ENCODE measurements at regions not wholly inside any gene's neighbourhood (a gene's known extent, or its start where the extent isn't known, plus 50 kb on each side); places are given as distances from the start of the nearest gene placed in this dataset.
A peak's percentile ranks its signal among the peaks of the same experiment; 100 is the strongest.
"Not testable (repeated sequence)": the region's sequence is repeated elsewhere in the genome, so short reads cannot be mapped to it uniquely, and the experiment has no call there.

DNA sequence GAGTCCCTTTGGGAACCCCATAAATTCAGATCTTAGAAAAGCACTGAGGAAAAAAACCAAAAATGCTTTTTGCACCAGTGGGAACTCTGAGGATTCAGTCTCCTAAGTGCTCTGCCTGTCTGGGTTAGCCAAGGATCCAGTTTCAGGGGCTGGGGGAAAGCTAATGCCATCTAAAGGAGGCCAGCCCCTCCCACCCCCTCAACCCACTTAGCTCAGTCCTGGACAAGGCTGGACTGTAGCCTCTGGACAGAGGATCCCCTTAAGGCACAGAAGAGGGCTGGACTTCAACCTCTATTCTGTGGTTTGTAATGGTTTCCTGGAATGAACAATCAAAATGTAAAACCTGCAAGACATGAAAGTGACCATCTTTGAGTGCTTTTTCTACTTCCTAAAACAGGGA, 356.1 kb upstream of the ZFHX3 start:
- intact Hi-C loops (cut with DNase I), result no loop called here
- H3K9me3 ChIP-seq, result no peaks in the 10 kb centered on the region
- no peaks in the 10 kb centered on the region for H3K36me3 ChIP-seq
- no peak for DNase-seq (ENCODE audit: extremely low spot score in 2 of 2)
- H3K4me3 ChIP-seq, result no peak overlapping the region
- H3K4me1 ChIP-seq, result no peaks in the 10 kb centered on the region
- no peak overlapping the region for H3K27ac ChIP-seq
- no peaks in the 10 kb centered on the region for H3K27me3 ChIP-seq
- TF ChIP-seq POLR2A (IDR thresholded peaks at IDR 0.05) (no peak), POLR2AphosphoS5 (IDR thresholded peaks at IDR 0.05; ENCODE audit: insufficient read depth in 1 of 2, low read depth in 1 of 2) (no peak)
- TF ChIP-seq, protein P1, sequence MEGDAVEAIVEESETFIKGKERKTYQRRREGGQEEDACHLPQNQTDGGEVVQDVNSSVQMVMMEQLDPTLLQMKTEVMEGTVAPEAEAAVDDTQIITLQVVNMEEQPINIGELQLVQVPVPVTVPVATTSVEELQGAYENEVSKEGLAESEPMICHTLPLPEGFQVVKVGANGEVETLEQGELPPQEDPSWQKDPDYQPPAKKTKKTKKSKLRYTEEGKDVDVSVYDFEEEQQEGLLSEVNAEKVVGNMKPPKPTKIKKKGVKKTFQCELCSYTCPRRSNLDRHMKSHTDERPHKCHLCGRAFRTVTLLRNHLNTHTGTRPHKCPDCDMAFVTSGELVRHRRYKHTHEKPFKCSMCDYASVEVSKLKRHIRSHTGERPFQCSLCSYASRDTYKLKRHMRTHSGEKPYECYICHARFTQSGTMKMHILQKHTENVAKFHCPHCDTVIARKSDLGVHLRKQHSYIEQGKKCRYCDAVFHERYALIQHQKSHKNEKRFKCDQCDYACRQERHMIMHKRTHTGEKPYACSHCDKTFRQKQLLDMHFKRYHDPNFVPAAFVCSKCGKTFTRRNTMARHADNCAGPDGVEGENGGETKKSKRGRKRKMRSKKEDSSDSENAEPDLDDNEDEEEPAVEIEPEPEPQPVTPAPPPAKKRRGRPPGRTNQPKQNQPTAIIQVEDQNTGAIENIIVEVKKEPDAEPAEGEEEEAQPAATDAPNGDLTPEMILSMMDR (IDR thresholded peaks at IDR 0.05), result no peak

DNA sequence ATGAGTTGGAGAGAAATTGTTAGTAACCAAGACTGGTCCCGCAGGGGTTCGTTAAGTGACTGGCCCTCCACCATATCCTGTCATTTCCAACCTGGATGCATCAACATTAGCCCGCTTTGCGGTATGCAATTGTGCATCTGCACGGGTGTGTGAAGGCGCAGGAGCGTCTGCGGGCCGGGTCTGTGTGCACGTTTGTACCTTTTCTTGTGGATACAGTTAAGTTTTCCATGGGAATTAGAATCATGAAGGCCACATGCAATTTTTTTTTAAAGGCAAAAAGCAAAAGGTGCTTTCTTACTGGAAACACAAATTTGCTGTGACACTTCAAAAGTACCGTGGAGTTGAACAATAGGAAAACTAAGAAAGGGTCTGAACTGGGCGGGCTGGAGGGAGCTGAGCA, 355.4 kb upstream of the ZFHX3 start:
- H3K27ac ChIP-seq, result no peak overlapping the region
- intact Hi-C loops (cut with DNase I), result no loop called here
- H3K27me3 ChIP-seq, result no peaks in the 10 kb centered on the region
- no peaks in the 10 kb centered on the region for H3K36me3 ChIP-seq
- no peaks in the 10 kb centered on the region for H3K4me1 ChIP-seq
- TF ChIP-seq POLR2AphosphoS5 (IDR thresholded peaks at IDR 0.05; ENCODE audit: insufficient read depth in 1 of 2, low read depth in 1 of 2), result no peak
- H3K4me3 ChIP-seq, result no peak overlapping the region
- no peak for DNase-seq (ENCODE audit: extremely low spot score in 2 of 2)
- no peaks in the 10 kb centered on the region for H3K9me3 ChIP-seq

DNA sequence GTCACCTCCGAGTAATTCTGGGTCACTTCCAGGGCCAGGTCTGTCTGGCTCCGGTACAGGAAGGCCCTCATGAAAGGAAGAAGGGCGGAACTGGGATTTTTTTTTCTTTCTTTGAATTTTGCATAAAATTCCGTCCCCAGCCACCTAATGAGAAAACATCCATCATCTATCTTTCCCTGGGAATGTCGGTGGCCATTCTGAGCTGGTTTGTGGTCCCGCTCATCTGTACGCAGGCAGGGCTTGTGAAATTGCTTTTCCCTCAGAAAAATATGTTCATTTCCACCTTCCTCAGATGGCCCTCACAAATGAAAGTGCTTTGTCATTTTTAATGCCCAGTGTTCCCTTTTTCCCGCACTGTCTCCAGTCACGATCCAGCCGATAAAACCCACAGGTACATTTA, 353.0 kb upstream of the ZFHX3 start:
- TF ChIP-seq POLR2A (IDR thresholded peaks at IDR 0.05) (no peak), POLR2AphosphoS5 (IDR thresholded peaks at IDR 0.05; ENCODE audit: insufficient read depth in 1 of 2, low read depth in 1 of 2) (no peak)
- TF ChIP-seq, protein P1 (IDR thresholded peaks at IDR 0.05), result no peak
- Histone ChIP-seq H3K9me3 (no peaks in the 10 kb centered on the region), H3K36me3 (no peaks in the 10 kb centered on the region), H3K27ac (no peak overlapping the region), H3K4me1 (no peaks in the 10 kb centered on the region), H3K4me3 (no peak overlapping the region), H3K27me3 (no peaks in the 10 kb centered on the region)
- DNase-seq (ENCODE audit: extremely low spot score in 2 of 2), result no peak
- intact Hi-C loops (cut with DNase I), result no loop called here

DNA sequence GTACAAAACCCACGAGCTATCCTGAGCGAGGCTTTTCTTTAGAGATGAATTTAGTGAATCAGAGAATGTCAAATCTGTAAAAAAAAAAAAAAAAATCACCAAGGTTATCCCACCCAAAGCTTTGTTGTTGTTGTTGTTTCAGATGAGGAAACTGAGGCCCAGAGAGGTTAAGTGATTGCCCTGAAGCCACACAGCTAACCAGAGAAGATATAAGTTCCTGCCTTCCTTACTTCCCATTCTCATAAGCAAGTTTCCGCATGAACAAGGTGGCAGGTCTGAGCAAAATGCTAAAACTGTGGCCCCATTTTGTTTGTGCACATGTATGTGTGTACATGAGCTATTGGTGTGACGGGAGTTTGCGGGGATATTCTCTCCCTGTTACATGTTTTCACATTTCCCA, 352.1 kb upstream of the ZFHX3 start:
- intact Hi-C loops (cut with DNase I), result no loop called here
- TF ChIP-seq POLR2AphosphoS5 (IDR thresholded peaks at IDR 0.05; ENCODE audit: insufficient read depth in 1 of 2, low read depth in 1 of 2), result no peak
- H3K27me3 ChIP-seq, result no peaks in the 10 kb centered on the region

DNA sequence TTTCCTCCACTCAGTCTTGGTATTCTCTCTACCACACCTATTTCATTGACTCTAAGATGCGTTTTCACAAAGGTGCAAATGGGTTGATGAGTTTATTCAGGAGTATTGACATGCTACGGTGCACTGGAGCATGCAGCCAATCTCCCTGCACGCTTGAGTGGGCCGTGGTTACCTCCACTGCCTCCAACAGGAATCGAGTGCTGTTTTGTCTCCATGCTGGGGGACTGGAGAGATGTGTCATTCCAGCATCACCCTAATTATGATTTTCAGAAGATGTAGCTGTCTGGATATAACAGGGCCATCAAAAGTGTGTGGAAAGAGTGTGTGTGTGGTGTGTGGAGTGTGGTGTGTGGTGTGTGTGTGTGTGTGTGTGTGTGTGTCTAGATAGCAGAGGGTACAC, 351.6 kb upstream of the ZFHX3 start:
- intact Hi-C loops (cut with DNase I), result no loop called here
- no peak overlapping the region for H3K4me3 ChIP-seq
- H3K27me3 ChIP-seq, result no peaks in the 10 kb centered on the region

More for the DNA sequence above, 352.1 kb upstream of the ZFHX3 start:
- DNase-seq (ENCODE audit: extremely low spot score in 2 of 2), result no peak
- Histone ChIP-seq H3K27ac (no peak overlapping the region), H3K4me3 (no peak overlapping the region), H3K4me1 (no peaks in the 10 kb centered on the region), H3K36me3 (no peaks in the 10 kb centered on the region), H3K9me3 (no peaks in the 10 kb centered on the region)

DNA sequence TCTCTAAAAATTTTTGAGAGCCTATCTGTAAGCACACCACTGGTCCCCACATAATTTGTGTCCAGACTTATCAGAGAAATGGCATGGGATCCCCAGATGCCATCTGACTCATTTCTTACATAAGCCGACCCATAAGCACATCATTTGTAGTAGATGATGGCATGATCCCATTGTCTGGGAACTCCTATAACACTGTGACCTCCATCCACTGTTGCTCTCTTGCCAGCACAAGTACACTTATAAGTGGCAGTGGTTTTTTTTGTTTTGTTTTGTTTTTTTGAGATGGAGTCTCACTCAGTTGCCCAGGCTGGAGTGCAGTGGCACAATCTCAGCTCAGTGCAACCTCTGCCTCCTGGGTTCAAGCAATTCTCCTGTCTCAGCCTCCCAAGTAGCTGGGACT, 350.7 kb upstream of the ZFHX3 start:
- H3K27ac ChIP-seq; H3K36me3 ChIP-seq; intact Hi-C loops (cut with DNase I); H3K4me3 ChIP-seq; H3K27me3 ChIP-seq; H3K9me3 ChIP-seq; H3K4me1 ChIP-seq: not testable (repeated sequence)
- DNase-seq (ENCODE audit: extremely low spot score in 2 of 2), result peak in 1 of 2 donors; percentile 2

More for the DNA sequence above, 351.6 kb upstream of the ZFHX3 start:
- H3K4me1 ChIP-seq, result no peaks in the 10 kb centered on the region
- H3K27ac ChIP-seq, result no peak overlapping the region
- no peaks in the 10 kb centered on the region for H3K36me3 ChIP-seq
- TF ChIP-seq, protein P1 (IDR thresholded peaks at IDR 0.05), result no peak
- TF ChIP-seq POLR2AphosphoS5 (IDR thresholded peaks at IDR 0.05; ENCODE audit: insufficient read depth in 1 of 2, low read depth in 1 of 2) (no peak), POLR2A (IDR thresholded peaks at IDR 0.05) (no peak)
- no peaks in the 10 kb centered on the region for H3K9me3 ChIP-seq
- DNase-seq (ENCODE audit: extremely low spot score in 2 of 2), result peak in 1 of 2 donors; percentile 10

DNA sequence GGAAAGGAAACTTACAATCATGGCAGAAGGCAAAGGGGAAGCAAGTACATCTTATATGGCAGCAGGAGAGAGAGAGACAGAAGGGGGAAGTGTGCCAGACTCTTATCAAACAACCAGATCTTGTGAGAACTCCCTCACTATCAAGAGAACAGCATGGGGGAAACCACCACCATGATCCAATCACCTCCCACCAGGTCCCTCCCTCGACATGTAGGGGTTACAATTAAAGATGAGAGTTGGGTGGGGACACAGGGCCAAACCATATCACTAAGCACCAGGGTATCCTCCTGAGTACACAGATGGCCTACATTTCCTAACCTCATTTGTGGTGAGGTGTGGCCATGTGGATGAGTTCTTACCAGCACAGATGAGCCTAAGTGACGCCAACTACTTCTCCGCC, 348.6 kb upstream of the ZFHX3 start:
- TF ChIP-seq POLR2A (IDR thresholded peaks at IDR 0.05), result no peak
- TF ChIP-seq POLR2AphosphoS5 (IDR thresholded peaks at IDR 0.05; ENCODE audit: insufficient read depth in 1 of 2, low read depth in 1 of 2), result no peak
- TF ChIP-seq, protein P1 (IDR thresholded peaks at IDR 0.05), result no peak
- H3K27ac ChIP-seq, result no peak overlapping the region
- no peaks in the 10 kb centered on the region for H3K9me3 ChIP-seq
- H3K36me3 ChIP-seq, result no peaks in the 10 kb centered on the region
- H3K4me1 ChIP-seq, result no peaks in the 10 kb centered on the region
- intact Hi-C loops (cut with DNase I), result no loop called here
- no peak overlapping the region for H3K4me3 ChIP-seq
- peak in 1 of 2 donors; percentile 58 for DNase-seq (ENCODE audit: extremely low spot score in 2 of 2)
- no peaks in the 10 kb centered on the region for H3K27me3 ChIP-seq

All from vagina (tissue), 2 donors.